ENCODE measurements at regions not wholly inside any gene's neighbourhood (a gene's known extent, or its start where the extent isn't known, plus 50 kb on each side); places are given as distances from the start of the nearest gene placed in this dataset.
A peak's percentile ranks its signal among the peaks of the same experiment; 100 is the strongest.
"Not testable (repeated sequence)": the region's sequence is repeated elsewhere in the genome, so short reads cannot be mapped to it uniquely, and the experiment has no call there.

GRCh38 chrX:69431420-69431819 is 72.7 kb upstream of the NALF2 start:
- DNase-seq (ENCODE audit: low read depth): no peak

GRCh38 chrX:69430785-69431184 is 73.3 kb upstream of the NALF2 start:
- DNase-seq (ENCODE audit: low read depth): no peak

GRCh38 chrX:69429339-69430015 is 74.6 kb upstream of the NALF2 start:
- no peak for DNase-seq (ENCODE audit: low read depth)

DNA sequence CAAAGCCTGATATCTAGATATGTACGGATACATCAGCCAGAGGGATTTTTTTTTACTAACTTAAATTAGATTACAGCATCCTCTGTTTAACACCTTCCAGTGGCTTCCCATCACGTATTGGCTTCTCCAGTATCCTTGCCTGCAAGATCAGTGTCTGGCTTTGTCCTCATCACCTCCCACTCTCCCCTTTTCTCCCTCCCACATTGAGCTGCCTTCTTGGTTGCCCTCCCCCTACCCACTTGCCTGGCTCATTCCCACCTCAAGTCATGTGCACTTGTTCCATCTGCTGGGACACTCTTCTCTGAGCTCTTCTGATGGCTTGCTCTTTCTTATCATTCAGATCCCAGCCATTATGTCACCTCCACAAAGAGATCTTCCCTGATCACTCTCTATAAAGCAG is 75.9 kb upstream of the NALF2 start:
- DNase-seq (ENCODE audit: low read depth): no peak

GRCh38 chrX:69424910-69425309 is 79.2 kb upstream of the NALF2 start:
- no peak for DNase-seq (ENCODE audit: low read depth)

DNA sequence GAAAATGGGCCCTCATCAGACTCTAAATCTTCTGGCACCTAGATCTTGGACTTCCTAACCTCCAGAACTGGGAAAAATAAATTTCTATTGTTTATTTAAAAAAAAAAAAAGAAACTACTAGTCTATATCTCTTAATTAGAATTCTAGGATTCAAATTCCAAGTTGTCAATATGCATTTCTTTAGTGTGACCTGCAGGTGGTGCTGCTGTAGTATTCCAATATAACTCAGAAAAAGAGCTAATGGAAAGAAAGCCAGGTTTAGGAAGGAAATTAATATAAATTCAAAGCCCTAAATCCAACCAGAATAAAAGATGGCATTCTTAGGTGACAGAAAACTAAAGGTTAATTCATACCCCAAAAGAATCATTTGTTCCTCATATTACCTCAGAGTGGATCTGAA is 80.0 kb upstream of the NALF2 start:
- DNase-seq (ENCODE audit: low read depth): no peak

GRCh38 chrX:69422208-69422607 is 81.9 kb upstream of the NALF2 start:
- DNase-seq (ENCODE audit: low read depth): not testable (repeated sequence)

- DNase-seq (ENCODE audit: low read depth): no peak
These were observed 88.4 kb upstream of the NALF2 start for GRCh38 chrX:69415698-69416097.

GRCh38 chrX:69412661-69413060 is 91.5 kb upstream of the NALF2 start:
- no peak for DNase-seq (ENCODE audit: low read depth)

GRCh38 chrX:69398881-69399280 is 105.2 kb upstream of the NALF2 start:
- DNase-seq (ENCODE audit: low read depth): no peak

DNA sequence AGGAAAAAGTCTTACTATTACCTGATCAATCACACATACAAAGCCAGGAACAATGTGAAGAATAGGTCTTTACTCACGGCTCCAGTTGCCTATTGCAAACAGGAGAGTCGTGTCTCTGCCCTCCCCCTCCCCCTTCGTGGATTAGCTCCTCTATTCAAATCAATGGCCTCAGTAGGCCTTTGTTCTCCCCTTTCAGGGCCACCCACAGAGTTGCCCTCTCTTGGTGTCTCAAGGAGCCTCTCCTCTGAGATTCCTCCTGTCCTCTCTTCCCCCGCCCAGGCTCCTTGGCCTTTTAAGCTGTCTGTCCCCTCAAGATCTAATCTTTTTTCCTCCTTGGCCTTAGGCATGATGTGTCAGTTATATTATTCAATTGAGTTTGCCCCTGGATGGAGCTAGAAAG is 107.2 kb upstream of the NALF2 start:
- DNase-seq (ENCODE audit: low read depth): no peak

- DNase-seq (ENCODE audit: low read depth): no peak
These were observed 108.8 kb upstream of the NALF2 start for GRCh38 chrX:69395306-69395705.

- DNase-seq (ENCODE audit: low read depth): no peak
These were observed 115.0 kb upstream of the NALF2 start for GRCh38 chrX:69389101-69389501.

- peak; percentile 1 for DNase-seq (ENCODE audit: low read depth)
These were observed 115.6 kb upstream of the NALF2 start for GRCh38 chrX:69388526-69388925.

- DNase-seq (ENCODE audit: low read depth): peak; percentile 22
These were observed 116.3 kb upstream of the NALF2 start for GRCh38 chrX:69387567-69388487.

GRCh38 chrX:69386681-69387080 is 117.4 kb upstream of the NALF2 start:
- no peak for DNase-seq (ENCODE audit: low read depth)

DNA sequence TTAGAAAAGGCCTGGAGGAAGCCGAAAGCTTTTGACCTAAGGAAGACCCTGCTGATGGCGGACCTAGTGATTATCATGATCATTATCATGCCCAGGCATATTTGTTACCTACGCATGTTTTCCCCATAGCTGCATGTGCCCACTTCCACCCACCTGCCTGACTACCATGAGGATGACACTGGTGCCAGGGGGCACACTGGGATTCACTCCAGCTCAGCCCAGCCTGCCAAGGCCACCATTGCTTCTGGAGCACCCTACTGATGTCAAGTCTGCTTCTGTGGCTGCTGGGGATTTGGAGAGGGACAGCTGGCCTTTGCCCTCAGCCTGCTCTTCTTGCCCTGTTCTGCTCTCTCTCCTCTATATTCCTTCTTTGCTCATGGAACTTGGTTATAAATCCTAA is 124.7 kb upstream of the NALF2 start:
- no peak for DNase-seq (ENCODE audit: low read depth)

GRCh38 chrX:69374569-69374968 is 129.6 kb upstream of the NALF2 start:
- no peak for DNase-seq (ENCODE audit: low read depth)

DNA sequence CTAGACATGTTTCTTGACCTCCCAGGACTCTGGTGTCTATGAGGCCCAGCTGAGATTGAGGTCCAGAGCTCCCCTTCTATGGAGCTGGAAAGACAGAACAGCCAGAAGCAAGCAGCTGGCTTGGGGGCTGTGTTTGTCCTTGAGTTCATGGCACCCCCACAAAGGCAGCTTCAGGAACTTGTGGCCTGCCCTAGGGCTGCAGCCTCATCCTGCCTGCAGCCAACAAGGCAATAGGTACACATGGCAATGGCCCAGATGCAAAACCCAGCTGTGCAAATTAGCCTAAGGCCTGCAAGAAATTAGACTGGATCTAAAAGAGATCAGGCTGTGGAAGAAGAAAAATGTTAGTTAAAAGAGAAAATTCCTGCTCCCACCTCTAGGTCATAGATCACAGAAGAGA is 131.7 kb upstream of the NALF2 start:
- DNase-seq (ENCODE audit: low read depth): no peak

GRCh38 chrX:69371159-69371558 is 133.0 kb upstream of the NALF2 start:
- DNase-seq (ENCODE audit: low read depth): no peak

DNA sequence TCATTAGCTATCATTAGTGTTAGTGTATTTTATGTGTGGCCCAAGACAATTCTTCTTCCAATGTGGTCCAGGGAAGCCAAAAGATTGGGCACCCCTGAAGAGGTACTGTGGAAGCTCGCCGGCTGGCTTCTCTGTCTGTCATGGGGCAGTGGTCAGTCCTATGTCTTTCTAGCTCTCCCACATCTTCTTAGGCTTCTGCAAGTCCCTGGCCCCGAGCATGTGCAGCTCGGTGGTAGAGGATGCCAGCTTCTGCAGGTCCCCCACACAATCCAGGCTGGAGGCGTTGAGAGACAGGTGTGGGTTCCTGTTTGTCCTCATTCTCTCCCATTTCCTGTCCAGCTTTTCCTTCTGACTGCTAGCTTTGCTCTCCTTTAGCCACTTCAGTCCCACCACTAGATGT is 134.1 kb upstream of the NALF2 start:
- DNase-seq (ENCODE audit: low read depth): no peak

DNA sequence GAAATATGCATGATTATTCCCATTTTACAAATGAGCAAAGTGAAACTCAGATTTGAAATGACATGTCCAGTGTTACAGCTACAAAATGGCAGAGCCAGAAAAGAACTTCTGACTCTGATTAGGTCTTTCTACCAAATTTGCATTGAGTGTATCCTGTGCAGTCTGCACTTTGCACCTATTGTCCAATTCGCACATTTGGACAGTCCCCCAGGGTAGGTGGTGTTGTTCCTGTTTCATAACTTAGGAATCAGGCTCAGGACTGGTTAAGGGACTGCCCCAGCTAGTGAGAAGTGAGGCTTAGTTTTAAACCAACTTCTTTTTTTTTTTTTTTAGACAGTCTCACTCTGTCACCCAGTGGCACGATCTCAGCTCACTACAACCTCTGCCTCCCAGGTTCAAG is 137.9 kb upstream of the NALF2 start:
- DNase-seq (ENCODE audit: low read depth): no peak

- DNase-seq (ENCODE audit: low read depth): no peak
These were observed 138.4 kb upstream of the NALF2 start for GRCh38 chrX:69365755-69366154.

All from myocyte (in vitro differentiated cells).